DND-41 (cell line): ENCODE measurements at regions not wholly inside any gene's neighbourhood (a gene's known extent, or its start where the extent isn't known, plus 50 kb on each side); places are given as distances from the start of the nearest gene placed in this dataset.

Experiments
- CTCF ChIP-seq: IDR thresholded peaks from 2 replicates; pipeline ENCODE4 v1.5.1; 2012; ENCODE audit warnings: borderline replicate concordance, low read length, moderate library complexity, mild to moderate bottlenecking; ENCODE audit not compliant: poor library complexity, severe bottlenecking; ENCODE audit errors: extremely low read depth
- EZH2 ChIP-seq: IDR thresholded peaks from 3 replicates; pipeline ENCODE4 v1.6.1; 2012; ENCODE audit warnings: borderline replicate concordance, low read depth, mild to moderate bottlenecking, moderate library complexity, low read length, inconsistent platforms; ENCODE audit not compliant: severe bottlenecking

- TF ChIP-seq EZH2 (no peak), CTCF (no peak)
Measured at GRCh38 chr4:27117453-27117852, 256.8 kb downstream of the STIM2 start.
